HepG2 (cell line): ENCODE measurements at regions not wholly inside any gene's neighbourhood (a gene's known extent, or its start where the extent isn't known, plus 50 kb on each side); places are given as distances from the start of the nearest gene placed in this dataset.

Experiments used
- ATAC-seq: fragments of 200-7000 bp; cut with Tn5 transposase; 3 replicates; pipeline ENCODE4 v1.9.1; 2020; ENCODE audit warnings: mild to moderate bottlenecking, moderate library complexity
- BruUV-seq: library from RNA; stranded (reverse); fragments of 400-500 nt; replicated peaks from 2 replicates; lab custom pipeline; 2021; lab: Mats Ljungman, UMichigan
- CTCF ChIA-PET: fragments of 300-600 bp; formaldehyde crosslinking; extraction: SDS; loops from one replicate; lab custom pipeline; 2021; ENCODE audit warnings: low total read pairs, inconsistent platforms, low intra/inter-chr PET ratio; lab: Yijun Ruan, JAX
- POLR2A ChIA-PET: fragments of 350-600 bp; sonication (Branson Sonifier 250); formaldehyde crosslinking; loops from one replicate; lab custom pipeline; 2020; ENCODE audit warnings: antibody characterized with exemption, inconsistent platforms; lab: Yijun Ruan, JAX
- DNase-seq: peaks from one replicate; pipeline ENCODE4 v3.0.0-alpha.2; 2015; ENCODE audit warnings: low spot score
- FAIRE-seq: peaks from 3 replicates; lab custom pipeline; 2011; peaks lifted over from hg19 to GRCh38; lab: Jason Lieb, UNC
- H2AFZ ChIP-seq: one replicate; pipeline ENCODE4 v1.6.1; 2011; ENCODE audit warnings: low read length, inconsistent platforms
- H3K27ac ChIP-seq: fragments of 300-600 bp; 3 replicates; pipeline ENCODE4 v1.8.0; 2011; ENCODE audit warnings: mixed run types, mild to moderate bottlenecking, mixed read lengths, low read length, inconsistent platforms; ENCODE audit not compliant: insufficient read depth; ENCODE audit errors: extremely low read length
- H3K27me3 ChIP-seq, 2 experiments: fragments of 200-600 bp in 1 of 2; 2 replicates in 1 of 2; 3 replicates in 1 of 2; pipeline versions ENCODE4 v1.6.0 to v1.8.0; 2011; ENCODE audit warnings: low read length in 2 of 2, mild to moderate bottlenecking in 2 of 2, moderate library complexity in 2 of 2, inconsistent platforms in 1 of 2; ENCODE audit not compliant: insufficient read depth in 2 of 2, control insufficient read depth in 1 of 2
- H3K36me3 ChIP-seq, 2 experiments: fragments of 200-600 bp in 1 of 2; replicated peaks in 1 of 2; 2 replicates in 1 of 2; 3 replicates in 1 of 2; pipeline versions ENCODE4 v1.5.1 to v1.8.0; 2011; ENCODE audit warnings: low read length in 2 of 2, inconsistent platforms in 1 of 2; ENCODE audit not compliant: insufficient read depth in 2 of 2, control insufficient read depth in 1 of 2
- H3K4me1 ChIP-seq: 2 replicates; pipeline ENCODE4 v1.5.1; 2012; ENCODE audit warnings: low read length, inconsistent platforms; ENCODE audit not compliant: insufficient read depth
- H3K4me2 ChIP-seq: 2 replicates; pipeline ENCODE4 v1.6.0; 2011; ENCODE audit warnings: low read depth, low read length, inconsistent platforms
- H3K4me3 ChIP-seq, 3 experiments: fragments of 200-600 bp in 1 of 3; sonication (generic), shearing (Covaris generic) in 1 of 3; replicated peaks in 1 of 3; 2 replicates each; pipeline ENCODE4 v1.5.1; 2011 to 2016; ENCODE audit warnings: low read length in 3 of 3, inconsistent platforms in 2 of 3, low read depth in 2 of 3, mild to moderate bottlenecking in 2 of 3, control low read depth in 1 of 3, mixed read lengths in 1 of 3; ENCODE audit not compliant: insufficient read depth in 1 of 3
- H3K79me2 ChIP-seq: one replicate; pipeline ENCODE4 v1.6.1; 2011; ENCODE audit warnings: low read length, inconsistent platforms; ENCODE audit not compliant: insufficient read depth
- H3K9ac ChIP-seq: 2 replicates; pipeline ENCODE4 v1.6.0; 2011; ENCODE audit warnings: mild to moderate bottlenecking, low read depth, low read length, inconsistent platforms; ENCODE audit not compliant: insufficient read depth
- H3K9me3 ChIP-seq: 2 replicates; pipeline ENCODE4 v1.5.1; 2012; ENCODE audit warnings: mild to moderate bottlenecking, low read length
- H4K20me1 ChIP-seq: 2 replicates; pipeline ENCODE4 v1.6.0; 2011; ENCODE audit warnings: inconsistent platforms, mild to moderate bottlenecking, low read length, moderate library complexity; ENCODE audit not compliant: insufficient read depth
- CCAR2 ChIP-seq: fragments of 200-400 bp; formaldehyde crosslinking; optimal IDR thresholded peaks from 2 replicates; pipeline ENCODE3; 2018; ENCODE audit warnings: low read depth, mild to moderate bottlenecking, low read length, moderate library complexity
- HNRNPUL1 ChIP-seq: fragments of 200-400 bp; formaldehyde crosslinking; IDR thresholded peaks from 2 replicates; pipeline ENCODE4 v1.6.1; 2017; ENCODE audit warnings: low read depth, mild to moderate bottlenecking, low read length, moderate library complexity
- MED8 ChIP-seq: sonication (generic); formaldehyde crosslinking; IDR thresholded peaks from 2 replicates; pipeline ENCODE4 v1.8.1; 2023; ENCODE audit warnings: mild to moderate bottlenecking, missing genetic modification reagents; ENCODE audit not compliant: insufficient replicate concordance
- NRL ChIP-seq: sonication (generic); formaldehyde crosslinking; IDR thresholded peaks from 2 replicates; pipeline ENCODE4 v1.5.0; 2020; ENCODE audit warnings: missing genetic modification reagents, mild to moderate bottlenecking, moderate library complexity, borderline replicate concordance
- SRF ChIP-seq: IDR thresholded peaks from 2 replicates; pipeline ENCODE4 v1.6.1; 2011; ENCODE audit warnings: mild to moderate bottlenecking, low read depth, low read length, moderate library complexity
- ZBTB3 ChIP-seq: sonication (generic); formaldehyde crosslinking; IDR thresholded peaks from 2 replicates; pipeline ENCODE4 v1.4.0; 2020; ENCODE audit warnings: low read depth, mild to moderate bottlenecking, moderate library complexity, missing genetic modification reagents, borderline replicate concordance
- ZFP36L2 ChIP-seq: sonication (generic); formaldehyde crosslinking; IDR thresholded peaks from 2 replicates; pipeline ENCODE4 v1.4.0; 2020; ENCODE audit warnings: missing genetic modification reagents
- ZFX ChIP-seq: sonication (generic); formaldehyde crosslinking; IDR thresholded peaks from 2 replicates; pipeline ENCODE4 v1.4.0; 2020; ENCODE audit warnings: mild to moderate bottlenecking, low read depth, missing genetic modification reagents, moderate library complexity
- ZNF570 ChIP-seq: sonication (generic); formaldehyde crosslinking; IDR thresholded peaks from 2 replicates; pipeline ENCODE4 v1.4.0; 2020; ENCODE audit warnings: mild to moderate bottlenecking, missing genetic modification reagents, borderline replicate concordance
- WGBS: methylation state at CpG from one replicate; pipeline ENCODE4 v1.1.6; 2017; ENCODE audit warnings: low lambda C conversion rate; 5-methylcytosine and 5-hydroxymethylcytosine counted together
- in situ Hi-C: cut with HindIII; loops from 2 replicates; pipeline ENCODE4 v1.10.0; 2017; ENCODE audit warnings: low pct_unique_long_range_greater_than_20kb; ENCODE audit not compliant: extremely low pct_ligation_motif_present
- intact Hi-C: fragments of 100-400 bp; cut with micrococcal nuclease; formaldehyde crosslinking; loops from one replicate; pipeline ENCODE4 v1.10.0; 2022; ENCODE audit not compliant: unreplicated experiment
- TF ChIP-seq, protein P1 (sequence below): sonication (generic); formaldehyde crosslinking; IDR thresholded peaks from 2 replicates; pipeline ENCODE4 v1.4.0; 2020; ENCODE audit warnings: missing genetic modification reagents, borderline replicate concordance
- TF ChIP-seq, protein P2 (sequence below): sonication (generic); formaldehyde crosslinking; IDR thresholded peaks from 2 replicates; pipeline ENCODE4 v1.4.0; 2020; ENCODE audit warnings: missing genetic modification reagents

- no peak for DNase-seq
- ChIA-PET POLR2A (no interaction called here), CTCF (no interaction called here)
- Histone ChIP-seq H3K4me3 (no peak overlapping the region), H3K4me2 (no peak overlapping the region), H3K9me3 (0 out of 2 replicates have a peak, but pooled peaks cover 8% of the 10 kb centered on the region), H3K9ac (no peak overlapping the region), H4K20me1 (no peaks in the 10 kb centered on the region), H3K79me2 (no peaks in the 10 kb centered on the region), H2AFZ (no peak overlapping the region), H3K27ac (no peak overlapping the region), H3K27me3 (no peaks in the 10 kb centered on the region), H3K4me1 (no peaks in the 10 kb centered on the region), H3K36me3 (no peaks in the 10 kb centered on the region)
- no peak for FAIRE-seq
- in situ Hi-C loops, result no loop called here
- TF ChIP-seq NRL (CRISPR knock-in tag) (no peak), SRF (no peak), MED8 (no peak), CCAR2 (no peak), ZBTB3 (CRISPR knock-in tag) (no peak), HNRNPUL1 (no peak), ZFP36L2 (CRISPR knock-in tag) (no peak), ZNF570 (CRISPR knock-in tag) (no peak), ZFX (CRISPR knock-in tag) (no peak)
- TF ChIP-seq, protein P1, sequence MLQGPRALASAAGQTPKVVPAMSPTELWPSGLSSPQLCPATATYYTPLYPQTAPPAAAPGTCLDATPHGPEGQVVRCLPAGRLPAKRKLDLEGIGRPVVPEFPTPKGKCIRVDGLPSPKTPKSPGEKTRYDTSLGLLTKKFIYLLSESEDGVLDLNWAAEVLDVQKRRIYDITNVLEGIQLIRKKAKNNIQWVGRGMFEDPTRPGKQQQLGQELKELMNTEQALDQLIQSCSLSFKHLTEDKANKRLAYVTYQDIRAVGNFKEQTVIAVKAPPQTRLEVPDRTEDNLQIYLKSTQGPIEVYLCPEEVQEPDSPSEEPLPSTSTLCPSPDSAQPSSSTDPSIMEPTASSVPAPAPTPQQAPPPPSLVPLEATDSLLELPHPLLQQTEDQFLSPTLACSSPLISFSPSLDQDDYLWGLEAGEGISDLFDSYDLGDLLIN (CRISPR knock-in tag), result no peak
- TF ChIP-seq, protein P2, sequence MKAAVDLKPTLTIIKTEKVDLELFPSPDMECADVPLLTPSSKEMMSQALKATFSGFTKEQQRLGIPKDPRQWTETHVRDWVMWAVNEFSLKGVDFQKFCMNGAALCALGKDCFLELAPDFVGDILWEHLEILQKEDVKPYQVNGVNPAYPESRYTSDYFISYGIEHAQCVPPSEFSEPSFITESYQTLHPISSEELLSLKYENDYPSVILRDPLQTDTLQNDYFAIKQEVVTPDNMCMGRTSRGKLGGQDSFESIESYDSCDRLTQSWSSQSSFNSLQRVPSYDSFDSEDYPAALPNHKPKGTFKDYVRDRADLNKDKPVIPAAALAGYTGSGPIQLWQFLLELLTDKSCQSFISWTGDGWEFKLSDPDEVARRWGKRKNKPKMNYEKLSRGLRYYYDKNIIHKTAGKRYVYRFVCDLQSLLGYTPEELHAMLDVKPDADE (CRISPR knock-in tag), result no peak
- intact Hi-C loops, result no loop called here
- BruUV-seq, result no TSS peak
- ATAC-seq, result no peak
- 47% methylated on average over 5 of the region's 5 CpGs for WGBS
Observed at GRCh38 chr20:16861708-16862107, 113.5 kb downstream of the OTOR start.
